Omental fat pad (tissue), 3 donors: ENCODE measurements at regions not wholly inside any gene's neighbourhood (a gene's known extent, or its start where the extent isn't known, plus 50 kb on each side); places are given as distances from the start of the nearest gene placed in this dataset.

ENCODE experiments used
- ATAC-seq: fragments of 150-250 bp; one replicate; pipeline ENCODE4 v1.9.1; 2016; ENCODE audit warnings: mild to moderate bottlenecking, moderate library complexity; ENCODE audit not compliant: low FRiP score
- DNase-seq: peaks from one replicate; pipeline ENCODE4 v3.0.0-alpha.2; 2019; ENCODE audit warnings: low spot score
- CTCF ChIP-seq, 3 donors: fragments of 450-650 bp; IDR thresholded peaks; one replicate each; pipeline ENCODE4 v1.5.1; 2016 to 2017; ENCODE audit warnings: antibody characterized with exemption in 3 of 3, mild to moderate bottlenecking in 3 of 3, moderate library complexity in 2 of 3

DNA sequence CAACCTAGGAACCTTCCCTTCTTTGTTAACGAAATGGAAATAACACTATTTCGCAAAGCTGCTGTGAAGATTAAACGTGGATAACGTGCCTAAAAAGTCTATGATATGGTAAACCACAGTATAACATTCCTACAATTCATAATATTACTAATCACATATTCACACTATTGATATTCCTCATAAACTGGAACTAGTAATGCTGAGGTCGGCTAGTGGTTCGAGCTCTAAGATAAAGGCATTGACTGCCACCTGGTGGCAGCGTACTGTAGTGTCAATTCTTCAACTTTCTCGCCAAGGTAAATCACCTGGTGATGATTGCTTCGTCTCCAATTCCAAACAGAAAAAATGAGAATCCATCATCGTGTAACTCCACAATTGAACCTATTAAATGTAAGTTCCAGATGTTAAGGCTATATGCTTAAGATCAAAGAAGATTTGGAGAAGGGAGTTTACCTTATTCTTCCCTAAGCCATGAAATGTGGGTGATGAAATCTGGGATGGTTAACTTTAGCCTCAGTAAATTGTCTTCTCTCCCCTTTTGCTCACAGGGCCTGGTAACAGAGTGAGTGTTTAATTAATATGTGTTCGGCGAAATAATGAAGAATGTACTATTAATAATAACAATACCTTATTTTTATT is 197.5 kb upstream of the TMEM132C start:
- DNase-seq (no peak), ATAC-seq (no peak)
- TF ChIP-seq CTCF (IDR thresholded peaks at IDR 0.05): no peak

DNA sequence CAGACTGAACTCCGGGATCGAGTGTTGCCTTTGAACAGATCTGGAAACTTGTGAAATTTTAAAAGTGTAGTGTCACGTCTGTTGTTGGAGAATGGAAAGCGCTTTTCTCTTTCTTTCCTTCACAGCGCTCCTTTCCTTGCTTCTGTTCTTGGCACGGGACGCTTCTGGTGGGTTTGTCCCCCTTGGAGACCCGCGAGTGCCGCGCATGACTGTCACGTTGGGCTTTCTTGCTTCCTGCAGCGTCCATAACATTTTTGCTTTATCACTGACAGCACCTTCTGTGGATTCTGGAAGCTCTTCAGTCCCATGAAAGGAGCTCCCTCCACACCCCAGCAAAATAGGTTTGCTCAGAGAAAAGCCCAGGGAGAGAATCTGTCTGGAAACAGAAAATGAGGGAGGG is 193.0 kb upstream of the TMEM132C start:
- TF ChIP-seq CTCF (IDR thresholded peaks at IDR 0.05): no peak
- no peak for DNase-seq
- ATAC-seq: no peak

DNA sequence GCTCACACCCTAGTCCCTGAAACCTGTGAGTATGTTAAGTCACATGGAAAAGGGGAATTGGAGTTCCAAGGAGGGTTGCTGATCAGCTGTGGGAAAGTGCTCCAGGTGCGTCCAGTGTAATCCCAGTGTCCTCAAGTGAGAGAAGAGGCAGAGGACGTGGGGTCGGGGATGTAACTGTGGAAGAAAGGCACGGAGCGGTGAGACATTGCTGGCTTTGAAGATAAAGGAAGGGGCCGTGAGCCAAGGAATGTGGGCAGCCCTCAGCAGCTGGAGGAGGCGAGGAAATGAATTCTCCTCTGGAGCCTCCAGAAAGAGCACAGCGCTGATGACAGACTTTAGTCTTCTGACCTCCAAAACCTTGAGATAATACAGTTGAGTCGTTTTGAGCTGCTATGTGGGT is 191.6 kb upstream of the TMEM132C start:
- no peak for TF ChIP-seq CTCF (IDR thresholded peaks at IDR 0.05)
- DNase-seq (no peak), ATAC-seq (no peak)

- ATAC-seq (peak; percentile 37), DNase-seq (no peak)
- no peak for TF ChIP-seq CTCF (IDR thresholded peaks at IDR 0.05)
Observed at GRCh38 chr12:128076188-128076587, 190.8 kb upstream of the TMEM132C start.

GRCh38 chr12:128077211-128077916 is 189.6 kb upstream of the TMEM132C start:
- DNase-seq (no peak), ATAC-seq (no peak)
- TF ChIP-seq CTCF (IDR thresholded peaks at IDR 0.05): no peak

DNA sequence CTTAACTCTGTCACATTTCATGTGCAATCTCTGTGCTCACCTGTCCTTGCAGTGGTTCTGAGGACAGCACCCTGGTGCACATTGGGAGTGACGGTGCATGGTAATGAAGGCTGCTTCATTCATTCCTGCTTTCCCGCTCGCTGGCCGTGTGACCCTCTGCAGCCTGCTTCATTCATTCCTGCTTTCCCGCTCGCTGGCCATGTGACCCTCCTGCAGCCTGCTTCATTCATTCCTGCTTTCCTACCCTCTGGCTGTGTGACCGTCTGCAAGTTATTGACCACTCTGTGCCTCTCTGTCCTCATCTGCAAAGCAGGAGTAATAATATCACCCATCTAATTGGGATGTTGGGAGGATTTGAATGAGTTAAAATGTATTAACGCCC is 189.1 kb upstream of the TMEM132C start:
- ATAC-seq: no peak
- TF ChIP-seq CTCF (IDR thresholded peaks at IDR 0.05): no peak
- no peak for DNase-seq
